Activated naive CD4-positive, alpha-beta T cell treated with anti-CD3 and anti-CD28 coated beads, Interleukin-2, amount 10 ng/mL, durations not matched to agents 7 days and 5 days (primary cell): ENCODE measurements at regions not wholly inside any gene's neighbourhood (a gene's known extent, or its start where the extent isn't known, plus 50 kb on each side); places are given as distances from the start of the nearest gene placed in this dataset.
"Not testable (repeated sequence)": the region's sequence is repeated elsewhere in the genome, so short reads cannot be mapped to it uniquely, and the experiment has no call there.

Source experiments
- CTCF ChIA-PET: fragments of 350-600 bp; sonication (Branson Sonifier 250); formaldehyde crosslinking; loops from one replicate; lab custom pipeline; 2021; ENCODE audit warnings: antibody characterized with exemption; lab: Charles Lee
- DNase-seq: peaks from one replicate; pipeline ENCODE4 v3.0.0-alpha.2; 2020
- H3K27ac Mint-ChIP-seq: one replicate; pipeline ENCODE4 v1.8.0; 2021; ENCODE audit warnings: mild to moderate bottlenecking, moderate library complexity, mixed read lengths
- H3K27me3 Mint-ChIP-seq: one replicate; pipeline ENCODE4 v1.8.0; 2021; ENCODE audit warnings: mild to moderate bottlenecking, mixed read lengths
- H3K36me3 Mint-ChIP-seq: one replicate; pipeline ENCODE4 v1.8.0; 2021; ENCODE audit warnings: mixed read lengths
- H3K4me1 Mint-ChIP-seq: one replicate; pipeline ENCODE4 v1.8.0; 2021; ENCODE audit warnings: mixed read lengths
- H3K4me3 Mint-ChIP-seq: one replicate; pipeline ENCODE4 v1.8.0; 2021; ENCODE audit warnings: mild to moderate bottlenecking, moderate library complexity, mixed read lengths
- H3K9me3 Mint-ChIP-seq: one replicate; pipeline ENCODE4 v1.8.0; 2021; ENCODE audit warnings: mixed read lengths

DNA sequence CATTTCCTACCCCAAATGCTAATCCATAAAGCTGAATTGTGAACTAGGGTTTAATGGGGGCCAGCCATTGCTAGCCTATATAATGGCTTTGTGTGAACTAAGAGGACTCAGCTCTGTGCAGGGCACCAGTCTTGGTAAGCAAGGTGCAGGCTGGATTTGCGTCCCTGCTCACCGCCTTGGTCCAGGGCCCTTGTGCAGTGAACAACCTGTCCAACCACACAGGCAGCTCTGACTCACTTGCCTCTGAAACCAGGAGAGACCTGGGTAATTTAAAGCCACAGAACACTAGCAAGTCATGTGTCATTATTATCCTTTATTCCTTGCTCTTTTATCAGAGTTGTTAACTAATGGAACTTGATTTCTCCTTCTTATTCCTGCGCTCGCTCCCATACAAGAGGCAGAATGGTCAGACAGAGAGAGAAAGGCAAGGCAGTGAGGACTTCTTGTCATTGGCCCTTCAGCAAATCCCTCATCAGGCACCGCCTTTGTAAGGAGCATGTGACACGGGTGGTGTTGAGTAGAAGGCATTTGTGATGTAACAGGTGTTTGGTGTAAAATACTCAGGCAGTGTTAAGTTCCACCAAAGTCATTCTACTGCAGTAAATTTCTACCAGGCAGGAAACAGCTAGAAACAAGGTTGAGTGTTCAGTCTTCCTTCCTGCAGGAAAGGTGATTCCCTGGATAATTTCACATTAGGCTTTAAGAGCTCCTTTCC is 67.3 kb upstream of the OLIG2 start:
- H3K27me3 Mint-ChIP-seq, result peaks cover 69% of the 10 kb centered on the region

GRCh38 chr21:32962268-32962667 is 63.5 kb upstream of the OLIG2 start:
- CTCF ChIA-PET, result interaction anchor here (0.6 kb wide), 1 partner anchor 39 kb away, joined by 3 read pairs; no protein-coding TSS in a partner anchor
- H3K4me1 Mint-ChIP-seq, result no peaks in the 10 kb centered on the region
- no peak overlapping the region for H3K27ac Mint-ChIP-seq
- H3K36me3 Mint-ChIP-seq, result no peaks in the 10 kb centered on the region
- no peak for DNase-seq
- H3K9me3 Mint-ChIP-seq, result no peaks in the 10 kb centered on the region
- no peak overlapping the region for H3K4me3 Mint-ChIP-seq
- peaks cover 45% of the 10 kb centered on the region for H3K27me3 Mint-ChIP-seq

More for the DNA sequence above, 67.3 kb upstream of the OLIG2 start:
- H3K4me1 Mint-ChIP-seq, result no peaks in the 10 kb centered on the region
- no peaks in the 10 kb centered on the region for H3K36me3 Mint-ChIP-seq
- no peak overlapping the region for H3K27ac Mint-ChIP-seq
- H3K4me3 Mint-ChIP-seq, result no peak overlapping the region
- CTCF ChIA-PET, result no interaction called here
- H3K9me3 Mint-ChIP-seq, result no peaks in the 10 kb centered on the region
- DNase-seq, result no peak

GRCh38 chr21:32965129-32965680 is 60.5 kb upstream of the OLIG2 start:
- Mint-ChIP-seq H3K27me3 (peaks cover 25% of the 10 kb centered on the region), H3K4me3 (no peak overlapping the region), H3K36me3 (no peaks in the 10 kb centered on the region), H3K27ac (no peak overlapping the region), H3K9me3 (no peaks in the 10 kb centered on the region), H3K4me1 (no peaks in the 10 kb centered on the region)
- CTCF ChIA-PET, result interaction anchor here (0.6 to 1.7 kb wide), 2 partner anchors 16 to 25 kb away, joined by 3 to 6 read pairs; no protein-coding TSS in a partner anchor
- DNase-seq, result no peak

DNA sequence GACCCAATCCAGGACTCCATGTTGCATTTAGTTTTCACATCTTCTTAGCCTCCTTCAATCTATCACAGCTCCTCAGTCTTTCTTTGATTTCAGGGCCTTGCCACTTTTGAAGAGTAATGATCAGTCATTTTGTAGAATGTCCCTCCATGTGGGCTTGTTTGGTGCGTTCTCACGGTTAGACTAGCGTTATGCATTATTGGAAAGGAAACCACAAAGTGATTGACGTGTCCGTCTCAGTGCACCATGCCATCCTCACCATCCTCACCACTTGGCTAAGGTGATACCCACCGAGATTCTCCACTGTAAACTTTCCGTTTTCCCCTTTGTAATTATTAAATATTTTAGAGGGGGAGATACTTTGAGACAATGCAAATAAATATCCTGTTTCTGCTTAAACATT is 59.6 kb upstream of the OLIG2 start:
- H3K4me1 Mint-ChIP-seq, result no peaks in the 10 kb centered on the region

GRCh38 chr21:32968103-32968502 is 57.6 kb upstream of the OLIG2 start:
- H3K27ac Mint-ChIP-seq, H3K4me1 Mint-ChIP-seq, CTCF ChIA-PET, H3K9me3 Mint-ChIP-seq, H3K4me3 Mint-ChIP-seq, DNase-seq, H3K36me3 Mint-ChIP-seq: not testable (repeated sequence)
- peaks cover 11% of the 10 kb centered on the region for H3K27me3 Mint-ChIP-seq

More for the DNA sequence above, 59.6 kb upstream of the OLIG2 start:
- DNase-seq, result no peak
- Mint-ChIP-seq H3K27ac (no peak overlapping the region), H3K36me3 (no peaks in the 10 kb centered on the region), H3K9me3 (no peaks in the 10 kb centered on the region), H3K4me3 (no peak overlapping the region), H3K27me3 (peaks cover 20% of the 10 kb centered on the region)
- CTCF ChIA-PET, result interaction anchor here (0.6 to 1.7 kb wide), 2 partner anchors 17 to 26 kb away, joined by 3 to 6 read pairs; no protein-coding TSS in a partner anchor

GRCh38 chr21:32974653-32975052 is 51.1 kb upstream of the OLIG2 start:
- Mint-ChIP-seq H3K27ac (no peak overlapping the region), H3K27me3 (peaks cover 22% of the 10 kb centered on the region), H3K36me3 (no peaks in the 10 kb centered on the region), H3K4me1 (no peaks in the 10 kb centered on the region), H3K9me3 (no peaks in the 10 kb centered on the region), H3K4me3 (no peak overlapping the region)
- CTCF ChIA-PET, result interaction anchor here (0.9 to 1.9 kb wide), 2 partner anchors 35 to 141 kb away, joined by 3 to 7 read pairs; no protein-coding TSS in a partner anchor
- DNase-seq, result no peak

DNA sequence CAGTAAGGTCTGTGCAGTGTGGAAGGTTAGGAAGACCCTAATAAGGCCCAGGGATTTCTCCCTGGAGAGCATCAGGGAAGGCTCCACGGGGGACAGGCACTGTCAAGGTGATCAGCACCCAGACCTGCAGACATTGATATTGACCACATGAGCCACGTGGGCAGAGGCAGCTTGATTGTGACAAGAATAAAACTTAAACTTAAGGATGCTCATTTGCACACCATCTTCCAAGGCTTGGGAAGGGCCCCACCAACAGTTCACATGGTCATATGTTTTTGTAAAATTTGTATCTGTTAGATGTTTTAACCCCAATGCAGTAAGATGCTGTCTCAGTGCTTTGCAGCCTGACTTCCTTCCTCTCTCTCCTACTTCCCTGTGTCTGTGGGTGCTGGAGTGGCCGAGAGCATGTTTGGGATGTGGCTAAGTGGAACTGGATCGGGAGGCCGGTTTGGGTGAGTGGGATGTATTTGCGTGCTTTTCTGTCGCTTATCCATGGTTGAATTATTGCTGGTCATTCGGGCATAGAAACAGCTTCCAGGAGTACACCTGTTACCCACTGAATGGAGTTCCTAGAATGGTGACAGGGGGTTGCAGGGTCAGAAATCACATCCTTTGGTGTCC is 49.8 kb upstream of the OLIG2 start:
- Mint-ChIP-seq H3K27me3 (peaks cover 27% of the 10 kb centered on the region), H3K9me3 (no peaks in the 10 kb centered on the region), H3K4me1 (no peaks in the 10 kb centered on the region), H3K36me3 (no peaks in the 10 kb centered on the region), H3K4me3 (no peak overlapping the region), H3K27ac (no peak overlapping the region)
- no peak for DNase-seq
- CTCF ChIA-PET, result no interaction called here
